ENCODE measurements at regions not wholly inside any gene's neighbourhood (a gene's known extent, or its start where the extent isn't known, plus 50 kb on each side); places are given as distances from the start of the nearest gene placed in this dataset.
"Not testable (repeated sequence)": the region's sequence is repeated elsewhere in the genome, so short reads cannot be mapped to it uniquely, and the experiment has no call there.

DNA sequence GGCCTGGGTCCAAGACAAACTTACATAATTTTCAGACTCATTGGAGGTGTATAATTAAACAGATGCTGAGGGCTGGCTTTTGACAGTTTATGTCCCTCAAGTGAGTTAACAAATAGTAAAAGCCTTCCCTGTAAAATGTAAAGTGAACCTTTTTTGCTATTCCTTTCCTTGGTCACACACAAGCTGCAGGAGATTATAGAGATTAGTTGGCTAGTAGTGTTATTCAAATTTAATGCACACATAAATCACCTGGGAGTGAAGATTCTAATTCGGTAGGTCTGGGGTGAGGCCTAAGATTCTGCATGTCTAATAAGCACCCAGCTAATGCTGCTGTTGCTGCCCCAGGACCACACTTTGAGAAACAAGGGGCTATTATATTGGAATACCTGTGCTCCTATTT lies 206.2 kb upstream of the SSTR1 start:
- no peak for DNase-seq

GRCh38 chr14:38003746-38004609 lies 203.7 kb upstream of the SSTR1 start:
- DNase-seq: no peak

GRCh38 chr14:38004610-38004879 lies 203.2 kb upstream of the SSTR1 start:
- no peak for DNase-seq

DNA sequence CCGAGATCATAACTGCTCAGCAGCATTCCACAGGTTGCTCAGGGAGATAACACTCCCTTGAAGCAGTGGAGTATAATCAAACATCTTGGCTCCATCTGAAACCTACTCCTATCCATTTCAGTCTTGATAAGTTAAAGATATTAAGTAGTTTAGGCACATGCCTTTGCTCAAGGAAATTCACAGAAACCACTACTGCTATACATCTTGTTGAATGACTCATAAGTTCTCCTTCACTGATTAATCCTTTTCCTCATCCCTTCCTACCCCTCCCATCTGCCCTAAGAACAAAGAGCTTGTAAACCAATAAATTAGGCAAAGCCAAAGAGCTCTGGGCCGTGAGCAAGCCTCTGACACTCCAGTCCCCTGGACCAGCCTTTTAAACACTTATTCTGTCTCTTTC lies 196.5 kb upstream of the SSTR1 start:
- DNase-seq: not testable (repeated sequence)

DNA sequence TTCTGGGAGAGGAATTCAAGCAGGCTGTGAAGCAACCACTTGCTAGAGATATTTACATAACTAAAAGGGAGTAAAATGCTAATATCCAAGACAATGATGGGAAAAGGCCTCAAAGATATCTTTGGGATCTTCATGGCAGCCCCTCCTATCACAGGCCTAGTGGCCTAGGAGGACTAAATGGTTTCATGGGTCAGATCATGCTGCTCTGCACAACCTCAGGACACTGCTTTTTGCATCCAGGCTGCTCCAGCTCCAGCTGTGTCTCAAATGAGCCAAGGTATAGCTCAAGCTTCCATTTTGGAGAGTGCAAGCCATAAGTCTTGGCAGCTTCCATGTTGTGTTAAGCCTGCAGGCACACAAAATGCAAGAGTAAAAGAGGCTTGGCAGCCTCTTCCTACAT lies 195.6 kb upstream of the SSTR1 start:
- no peak for DNase-seq

DNA sequence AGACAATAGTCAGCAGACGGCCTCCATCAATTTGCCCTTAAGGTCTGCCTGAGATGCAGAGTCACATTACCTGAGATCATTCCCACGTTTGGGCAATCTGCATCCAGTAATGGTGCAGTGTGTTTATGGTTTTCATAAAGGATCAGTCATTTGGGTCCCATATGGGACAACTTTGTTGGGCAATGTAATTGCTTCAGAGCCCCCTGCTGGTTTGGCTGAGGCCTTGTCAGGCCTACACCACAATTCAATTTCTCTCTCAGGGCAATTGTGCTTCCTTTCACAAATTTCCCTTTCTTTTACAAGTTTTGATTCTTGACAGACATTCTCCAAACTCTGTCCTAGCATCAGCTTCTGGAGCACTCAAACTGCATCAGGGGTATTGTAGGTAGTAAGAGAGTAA lies 191.2 kb upstream of the SSTR1 start:
- no peak for DNase-seq

- no peak for DNase-seq
Measured at GRCh38 chr14:38021861-38022260, 185.8 kb upstream of the SSTR1 start.

DNA sequence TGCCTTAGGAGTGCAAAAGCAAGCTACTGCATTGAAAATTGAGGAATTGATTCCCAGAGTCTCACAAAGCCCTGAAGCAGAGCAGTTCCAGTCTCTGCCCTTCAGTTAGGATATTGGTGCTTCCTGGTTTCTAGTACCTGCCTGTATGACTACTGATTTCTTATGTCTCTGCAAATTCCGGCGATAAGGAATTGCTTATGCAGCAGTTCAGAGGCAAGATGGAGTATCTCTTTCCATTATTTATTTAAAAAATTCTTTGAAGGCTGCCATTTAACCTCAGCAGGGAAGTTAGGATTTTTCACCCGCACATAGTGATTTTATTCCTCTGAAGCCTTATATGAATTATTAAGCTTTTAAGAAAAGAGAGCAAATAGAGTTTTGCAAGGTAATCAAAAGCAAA lies 184.9 kb upstream of the SSTR1 start:
- DNase-seq: no peak

DNA sequence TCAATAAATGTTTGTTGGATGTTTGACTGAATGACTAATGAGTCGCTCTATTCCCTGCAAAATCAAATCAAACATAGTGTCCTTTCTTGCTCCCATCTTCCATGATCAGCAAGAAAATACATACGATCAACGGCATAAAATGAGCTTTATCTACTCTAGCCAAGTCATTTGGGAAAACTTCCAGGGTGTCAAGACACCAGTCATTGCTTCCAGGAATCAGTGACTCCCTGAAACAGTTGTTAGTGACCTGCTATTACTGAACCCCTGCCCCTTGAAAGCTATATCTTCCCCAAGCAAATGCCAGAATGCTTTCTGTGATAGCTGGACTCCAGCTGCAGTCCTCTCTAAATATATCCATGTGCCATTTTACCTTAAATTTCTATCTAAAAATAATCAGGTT lies 169.5 kb upstream of the SSTR1 start:
- no peak for DNase-seq

DNA sequence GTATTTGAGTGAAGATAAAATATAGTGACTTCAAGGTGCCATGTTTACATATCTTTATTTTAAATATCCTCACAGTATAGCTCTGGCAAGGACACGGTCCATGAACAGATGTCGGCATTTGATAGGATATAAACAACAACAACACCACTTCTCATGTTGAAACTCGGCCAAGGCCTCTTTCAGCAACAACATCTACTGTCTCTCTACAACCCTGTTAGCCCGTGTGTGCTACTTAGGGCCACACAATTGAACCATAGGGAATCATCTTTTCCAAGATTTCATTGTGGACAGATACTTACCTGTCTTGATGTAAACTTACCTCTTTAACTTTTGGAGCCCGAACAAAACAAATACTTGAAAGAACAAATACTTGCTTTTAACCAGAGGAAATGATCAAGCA lies 168.7 kb upstream of the SSTR1 start:
- DNase-seq: no peak

DNA sequence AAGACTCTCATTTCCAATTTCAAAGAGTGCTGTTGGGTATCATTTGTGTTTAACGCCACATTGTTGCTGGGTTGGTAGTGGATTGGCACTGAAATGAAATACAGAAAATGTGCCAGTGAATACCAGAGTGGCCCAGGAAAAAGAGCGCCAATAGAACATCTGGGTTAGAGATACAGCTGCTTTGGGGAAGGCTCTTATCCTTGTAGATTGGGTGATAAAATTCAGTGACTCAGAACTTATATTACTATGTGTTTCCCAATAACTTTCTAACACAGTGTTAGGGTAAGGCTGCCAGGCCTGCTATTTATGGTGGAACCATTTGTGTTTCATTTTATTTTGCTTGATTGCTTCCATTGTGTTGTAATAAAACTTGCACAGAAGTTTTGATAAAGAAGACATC lies 168.2 kb upstream of the SSTR1 start:
- no peak for DNase-seq

GRCh38 chr14:38040411-38040810 lies 167.3 kb upstream of the SSTR1 start:
- DNase-seq: no peak

- DNase-seq: no peak
Measured at GRCh38 chr14:38042322-38042721, 165.4 kb upstream of the SSTR1 start.

DNA sequence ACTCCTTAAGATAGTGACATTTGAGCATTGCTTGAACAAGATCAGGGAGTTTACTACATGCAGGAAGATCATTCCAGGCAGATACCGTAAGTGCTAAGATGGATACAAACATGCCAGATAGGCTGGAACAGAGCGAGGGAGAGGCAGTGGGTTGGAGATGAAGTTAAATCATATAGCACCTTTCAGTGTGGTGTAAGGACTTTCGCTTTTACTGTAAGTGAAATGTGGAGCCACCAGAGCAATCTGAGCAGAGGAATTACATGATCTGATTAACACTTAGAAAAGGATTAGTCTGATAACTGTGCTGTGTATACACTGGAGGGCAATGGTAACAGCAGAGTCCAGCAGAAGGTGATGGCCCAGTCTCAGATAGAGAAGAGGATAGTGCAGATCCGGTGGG lies 163.0 kb upstream of the SSTR1 start:
- DNase-seq: no peak

- no peak for DNase-seq
Measured at GRCh38 chr14:38045461-38045860, 162.2 kb upstream of the SSTR1 start.

- no peak for DNase-seq
Measured at GRCh38 chr14:38046160-38046559, 161.5 kb upstream of the SSTR1 start.

GRCh38 chr14:38047195-38047902 lies 160.4 kb upstream of the SSTR1 start:
- no peak for DNase-seq

- no peak for DNase-seq
Measured at GRCh38 chr14:38053666-38054065, 154.0 kb upstream of the SSTR1 start.

- peak; percentile 45 for DNase-seq
Measured at GRCh38 chr14:38056270-38056669, 151.4 kb upstream of the SSTR1 start.

- DNase-seq: not testable (repeated sequence)
Measured at GRCh38 chr14:38062223-38062622, 145.5 kb upstream of the SSTR1 start.

DNA sequence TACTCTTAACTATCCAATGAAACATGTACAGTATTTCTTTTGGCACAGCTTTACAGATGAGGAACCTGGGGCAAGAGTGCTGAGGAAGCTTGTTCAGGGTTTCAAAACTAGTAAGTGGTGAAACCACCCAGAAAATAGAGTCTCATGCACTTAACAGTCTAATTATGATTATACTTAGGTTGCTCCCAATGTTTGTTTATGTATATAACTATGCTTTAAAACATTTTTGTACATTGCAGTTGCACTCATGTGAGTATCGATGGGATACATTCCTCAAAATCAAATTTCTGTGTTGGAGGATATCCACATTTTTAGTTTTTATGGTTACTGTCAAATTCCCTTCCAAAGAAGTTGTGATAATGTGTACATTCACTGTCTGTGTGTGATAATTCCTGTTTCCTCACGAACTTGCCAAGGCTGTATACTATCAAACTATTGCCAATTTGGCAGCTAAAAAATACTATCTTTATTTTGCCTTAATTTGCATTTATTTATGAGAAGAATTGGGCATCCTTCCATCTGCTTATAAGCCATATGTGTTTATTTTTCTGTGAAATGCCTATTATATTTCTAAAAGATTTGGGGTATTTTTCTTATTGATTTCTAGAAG lies 143.9 kb upstream of the SSTR1 start:
- DNase-seq: no peak

DNA sequence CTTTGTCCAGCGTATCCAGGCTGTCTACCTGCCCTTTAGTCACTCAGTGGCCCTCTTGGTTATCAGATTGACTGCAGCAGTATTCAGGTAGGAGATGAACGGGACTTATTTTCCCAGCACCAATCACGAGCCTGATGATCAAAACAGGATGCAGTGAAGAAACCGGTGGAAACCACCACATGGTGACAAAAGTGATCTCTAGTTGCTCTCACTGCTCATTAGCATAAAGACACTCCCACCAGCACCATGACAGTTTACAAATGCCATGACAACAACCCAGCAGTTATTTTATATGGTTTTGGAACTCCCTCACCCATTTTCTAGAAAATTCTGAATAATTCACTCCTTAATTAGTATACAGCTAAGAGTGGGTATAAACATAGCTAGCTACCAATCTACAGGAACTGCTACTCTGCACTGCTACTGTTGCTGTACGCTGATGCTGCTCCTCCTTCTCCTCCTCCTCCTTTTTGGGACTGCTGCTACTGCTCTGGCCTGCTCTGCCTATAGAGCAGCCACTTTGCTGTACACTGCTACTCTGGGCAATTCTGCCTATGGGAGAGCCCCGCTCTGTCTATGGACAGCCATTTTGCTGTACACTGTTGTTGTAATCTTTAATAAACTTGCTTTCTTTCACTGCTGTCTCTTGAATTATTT lies 142.5 kb upstream of the SSTR1 start:
- peak; percentile 93 for DNase-seq

DNA sequence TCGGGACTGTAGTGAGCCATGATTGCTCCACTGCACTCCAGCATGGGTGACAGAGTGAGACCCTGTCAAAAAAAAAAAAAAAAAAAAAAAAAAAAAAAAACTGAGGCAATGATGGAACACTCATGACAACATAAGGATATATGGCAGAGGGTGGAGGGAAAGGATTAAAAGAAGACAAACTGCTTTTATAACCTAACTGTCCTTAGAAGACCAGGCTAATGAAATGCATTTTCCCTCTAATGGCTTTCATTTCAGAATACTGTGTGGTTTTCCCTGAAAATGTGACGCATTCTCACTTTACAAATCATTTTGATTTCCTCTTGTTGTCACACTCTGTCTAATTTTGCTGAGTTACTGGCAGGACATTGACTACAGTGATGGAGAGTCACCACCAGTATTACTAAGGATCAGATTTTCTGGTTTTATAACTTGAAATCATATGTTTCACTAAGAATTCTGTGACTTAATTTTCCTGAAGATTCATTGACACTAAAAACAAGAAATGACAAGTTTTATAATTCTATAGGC lies 137.6 kb upstream of the SSTR1 start:
- peak; percentile 19 for DNase-seq

DNA sequence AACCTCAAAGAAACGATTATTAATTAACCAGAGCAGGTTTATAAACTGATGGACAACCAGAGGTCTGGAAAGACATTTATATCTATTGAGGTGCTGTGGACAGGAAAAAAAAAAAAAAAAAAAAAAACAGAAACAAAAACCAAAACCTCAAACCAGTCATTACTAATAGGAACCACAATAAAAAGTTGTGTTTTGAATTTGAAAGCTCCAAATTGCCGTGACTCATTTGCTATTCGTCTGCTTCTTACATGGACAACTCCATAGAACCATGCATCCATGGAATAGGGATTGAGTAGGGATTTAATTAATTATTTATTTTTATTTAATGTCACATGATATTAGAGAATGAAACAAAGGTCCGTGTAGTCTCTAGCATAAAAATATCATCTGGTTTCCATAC lies 134.1 kb upstream of the SSTR1 start:
- DNase-seq: peak; percentile 51

All from CD4-positive, alpha-beta T cell treated with Interleukin-10 for 1 hour (primary cell).